IMR-90 (cell line): ENCODE measurements at regions not wholly inside any gene's neighbourhood (a gene's known extent, or its start where the extent isn't known, plus 50 kb on each side); places are given as distances from the start of the nearest gene placed in this dataset.

Experiments
- BHLHE40 ChIP-seq: fragments of 150-350 bp; IDR thresholded peaks from 2 replicates; pipeline ENCODE4 v1.6.1; 2016; ENCODE audit warnings: mild to moderate bottlenecking, low read depth, low read length
- CEBPB ChIP-seq: IDR thresholded peaks from 2 replicates; pipeline ENCODE4 v1.6.1; 2012; ENCODE audit warnings: low read depth, low read length, improper control_type of control experiment
- CHD1 ChIP-seq: IDR thresholded peaks from 2 replicates; pipeline ENCODE4 v1.6.1; 2012; ENCODE audit warnings: low read depth, low read length, improper control_type of control experiment
- CTCF ChIP-seq: conservative IDR thresholded peaks from 2 replicates; pipeline ENCODE4 v1.5.1; 2012; ENCODE audit warnings: mild to moderate bottlenecking, low read depth, low read length, improper control_type of control experiment
- ELK1 ChIP-seq: fragments of 150-350 bp; IDR thresholded peaks from 2 replicates; pipeline ENCODE4 v1.6.1; 2016; ENCODE audit warnings: low read depth, mild to moderate bottlenecking, low read length, moderate library complexity, borderline replicate concordance
- POLR2A ChIP-seq: IDR thresholded peaks from 2 replicates; pipeline ENCODE4 v1.6.1; 2012; ENCODE audit warnings: mild to moderate bottlenecking, low read depth, low read length
- RAD21 ChIP-seq: IDR thresholded peaks from 2 replicates; pipeline ENCODE4 v1.6.1; 2012; ENCODE audit warnings: low read length, improper control_type of control experiment
- RCOR1 ChIP-seq: IDR thresholded peaks from 2 replicates; pipeline ENCODE4 v1.6.1; 2012; ENCODE audit warnings: mild to moderate bottlenecking, low read length, improper control_type of control experiment; ENCODE audit not compliant: insufficient replicate concordance
- SMC3 ChIP-seq: fragments of 150-350 bp; IDR thresholded peaks from 2 replicates; pipeline ENCODE4 v1.6.1; 2016; ENCODE audit warnings: low read depth, mild to moderate bottlenecking, antibody characterized with exemption, low read length, moderate library complexity

GRCh38 chr18:78634061-78634696 lies 345.4 kb upstream of the SALL3 start:
- TF ChIP-seq CTCF (no peak), BHLHE40 (no peak), RAD21 (no peak), ELK1 (no peak), CEBPB (no peak), SMC3 (no peak), POLR2A (no peak), CHD1 (no peak), RCOR1 (no peak)
